Fibroblast of lung (primary cell): ENCODE measurements at regions not wholly inside any gene's neighbourhood (a gene's known extent, or its start where the extent isn't known, plus 50 kb on each side); places are given as distances from the start of the nearest gene placed in this dataset.

ENCODE experiments used
- DNase-seq, 2 donors: peaks; one replicate each; pipeline versions ENCODE4 v3.0.0 to v3.0.0-alpha.2; 2010; ENCODE audit warnings: low read depth in 2 of 2
- H2AFZ ChIP-seq: 2 replicates; pipeline ENCODE4 v1.5.1; 2012; ENCODE audit warnings: low read length, control low read depth, inconsistent platforms
- H3K27ac ChIP-seq: 2 replicates; pipeline ENCODE4 v1.5.1; 2011; ENCODE audit warnings: low read length, control low read depth; ENCODE audit not compliant: insufficient read depth
- H3K27me3 ChIP-seq: 2 replicates; pipeline ENCODE4 v1.5.1; 2011; ENCODE audit warnings: mild to moderate bottlenecking, low read length; ENCODE audit not compliant: control insufficient read depth, insufficient read depth
- H3K36me3 ChIP-seq: 2 replicates; pipeline ENCODE4 v1.5.1; 2011; ENCODE audit warnings: low read length; ENCODE audit not compliant: control insufficient read depth, insufficient read depth
- H3K4me1 ChIP-seq: 2 replicates; pipeline ENCODE4 v1.5.1; 2011; ENCODE audit warnings: low read length; ENCODE audit not compliant: control insufficient read depth, insufficient read depth; ENCODE audit errors: extremely low read depth
- H3K4me2 ChIP-seq: 2 replicates; pipeline ENCODE4 v1.5.1; 2011; ENCODE audit warnings: low read length, control low read depth; ENCODE audit not compliant: insufficient read depth; ENCODE audit errors: extremely low read depth
- H3K4me3 ChIP-seq, 4 experiments: fragments of 200-600 bp in 1 of 4; sonication (generic) in 1 of 4; replicated peaks in 1 of 4; 2 replicates each; pipeline ENCODE4 v1.5.1; 2011 to 2016; ENCODE audit warnings: low read length in 4 of 4, low read depth in 3 of 4, mild to moderate bottlenecking in 3 of 4, control low read depth in 2 of 4, inconsistent platforms in 1 of 4, mixed read lengths in 1 of 4; ENCODE audit not compliant: insufficient read depth in 1 of 4; ENCODE audit errors: control extremely low read depth in 1 of 4
- H3K79me2 ChIP-seq: 2 replicates; pipeline ENCODE4 v1.5.1; 2012; ENCODE audit warnings: mild to moderate bottlenecking, low read length, inconsistent platforms; ENCODE audit not compliant: control insufficient read depth, insufficient read depth
- H3K9ac ChIP-seq: 2 replicates; pipeline ENCODE4 v1.5.1; 2011; ENCODE audit warnings: mild to moderate bottlenecking, low read length, control low read depth; ENCODE audit not compliant: insufficient read depth
- H3K9me3 ChIP-seq: 2 replicates; pipeline ENCODE4 v1.5.1; 2012; ENCODE audit warnings: low read depth, low read length; ENCODE audit not compliant: control insufficient read depth, insufficient read depth
- H4K20me1 ChIP-seq: 2 replicates; pipeline ENCODE4 v1.5.1; 2011; ENCODE audit warnings: low read length; ENCODE audit not compliant: control insufficient read depth, insufficient read depth; ENCODE audit errors: extremely low read depth
- EZH2 ChIP-seq: IDR thresholded peaks from 2 replicates; pipeline ENCODE4 v1.5.1; 2012; ENCODE audit warnings: low read length, control low read depth, mild to moderate bottlenecking; ENCODE audit errors: missing control alignments
- TF ChIP-seq, protein P1 (sequence below), 2 donors: IDR thresholded peaks in 1 of 2; conservative IDR thresholded peaks in 1 of 2; 1 replicate in 1 of 2; 2 replicates in 1 of 2; pipeline ENCODE4 v1.5.1; 2011 to 2012; ENCODE audit warnings: low read length in 2 of 2, control low read depth in 1 of 2, inconsistent platforms in 1 of 2, low read depth in 1 of 2, mild to moderate bottlenecking in 1 of 2

GRCh38 chr17:45731459-45731858, 52.7 kb upstream of the CRHR1 start:
- Histone ChIP-seq H3K4me3 (no peak overlapping the region), H3K36me3 (no peaks in the 10 kb centered on the region), H3K4me1 (no peaks in the 10 kb centered on the region), H2AFZ (no peak overlapping the region), H3K9me3 (no peaks in the 10 kb centered on the region), H3K27me3 (no peaks in the 10 kb centered on the region), H3K79me2 (no peaks in the 10 kb centered on the region), H4K20me1 (no peaks in the 10 kb centered on the region), H3K9ac (no peak overlapping the region), H3K27ac (no peak overlapping the region), H3K4me2 (no peak overlapping the region)
- DNase-seq: no peak
- TF ChIP-seq, protein P1, sequence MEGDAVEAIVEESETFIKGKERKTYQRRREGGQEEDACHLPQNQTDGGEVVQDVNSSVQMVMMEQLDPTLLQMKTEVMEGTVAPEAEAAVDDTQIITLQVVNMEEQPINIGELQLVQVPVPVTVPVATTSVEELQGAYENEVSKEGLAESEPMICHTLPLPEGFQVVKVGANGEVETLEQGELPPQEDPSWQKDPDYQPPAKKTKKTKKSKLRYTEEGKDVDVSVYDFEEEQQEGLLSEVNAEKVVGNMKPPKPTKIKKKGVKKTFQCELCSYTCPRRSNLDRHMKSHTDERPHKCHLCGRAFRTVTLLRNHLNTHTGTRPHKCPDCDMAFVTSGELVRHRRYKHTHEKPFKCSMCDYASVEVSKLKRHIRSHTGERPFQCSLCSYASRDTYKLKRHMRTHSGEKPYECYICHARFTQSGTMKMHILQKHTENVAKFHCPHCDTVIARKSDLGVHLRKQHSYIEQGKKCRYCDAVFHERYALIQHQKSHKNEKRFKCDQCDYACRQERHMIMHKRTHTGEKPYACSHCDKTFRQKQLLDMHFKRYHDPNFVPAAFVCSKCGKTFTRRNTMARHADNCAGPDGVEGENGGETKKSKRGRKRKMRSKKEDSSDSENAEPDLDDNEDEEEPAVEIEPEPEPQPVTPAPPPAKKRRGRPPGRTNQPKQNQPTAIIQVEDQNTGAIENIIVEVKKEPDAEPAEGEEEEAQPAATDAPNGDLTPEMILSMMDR (conservative IDR thresholded peaks at IDR 0.05 in 1 of 2, IDR thresholded peaks at IDR 0.05 in 1 of 2; ENCODE audit: low read depth in 1 of 2, low read length in 2 of 2): no peak
- TF ChIP-seq EZH2: no peak

- no peaks in the 10 kb centered on the region for H4K20me1 ChIP-seq
- H3K27me3 ChIP-seq: no peaks in the 10 kb centered on the region
- H3K4me2 ChIP-seq: no peak overlapping the region
- no peak overlapping the region for H3K27ac ChIP-seq
- no peaks in the 10 kb centered on the region for H3K79me2 ChIP-seq
- no peaks in the 10 kb centered on the region for H3K36me3 ChIP-seq
- DNase-seq: no peak
- TF ChIP-seq EZH2: no peak
- TF ChIP-seq, protein P1 (conservative IDR thresholded peaks at IDR 0.05 in 1 of 2, IDR thresholded peaks at IDR 0.05 in 1 of 2; ENCODE audit: low read depth in 1 of 2, low read length in 2 of 2): no peak
- no peaks in the 10 kb centered on the region for H3K9me3 ChIP-seq
- H3K4me1 ChIP-seq: no peaks in the 10 kb centered on the region
- H2AFZ ChIP-seq: no peak overlapping the region
- no peak overlapping the region for H3K9ac ChIP-seq
- no peak overlapping the region for H3K4me3 ChIP-seq
These were observed 51.1 kb upstream of the CRHR1 start for GRCh38 chr17:45732926-45733505.

DNA sequence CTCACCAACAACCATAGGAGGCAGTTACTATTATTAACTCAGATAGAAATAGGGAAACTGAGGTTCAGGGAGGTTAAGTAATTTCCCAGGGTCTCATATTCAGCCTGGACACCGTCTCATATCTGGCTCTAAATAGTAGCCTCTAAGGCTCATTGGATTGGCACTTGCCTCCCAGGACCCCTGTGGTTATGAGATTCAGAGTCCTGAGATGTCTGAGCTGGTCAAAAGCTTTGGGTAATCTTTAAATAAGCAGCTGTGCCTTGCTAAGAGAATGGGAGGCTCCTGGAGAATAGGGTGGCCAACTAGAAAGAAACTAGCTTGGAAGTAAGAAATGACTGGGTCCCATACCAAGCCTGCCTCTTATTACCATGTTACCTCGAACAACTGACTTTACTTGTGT, 50.3 kb upstream of the CRHR1 start:
- no peaks in the 10 kb centered on the region for H3K9me3 ChIP-seq
- no peak overlapping the region for H3K4me2 ChIP-seq
- TF ChIP-seq EZH2: no peak
- TF ChIP-seq, protein P1 (conservative IDR thresholded peaks at IDR 0.05 in 1 of 2, IDR thresholded peaks at IDR 0.05 in 1 of 2; ENCODE audit: low read depth in 1 of 2, low read length in 2 of 2): no peak
- no peak overlapping the region for H3K27ac ChIP-seq
- no peaks in the 10 kb centered on the region for H4K20me1 ChIP-seq
- H3K9ac ChIP-seq: no peak overlapping the region
- no peaks in the 10 kb centered on the region for H3K27me3 ChIP-seq
- no peak for DNase-seq
- H3K4me3 ChIP-seq: no peak overlapping the region
- H3K36me3 ChIP-seq: no peaks in the 10 kb centered on the region
- H3K4me1 ChIP-seq: no peaks in the 10 kb centered on the region
- no peaks in the 10 kb centered on the region for H3K79me2 ChIP-seq
- H2AFZ ChIP-seq: no peak overlapping the region
